IPS-18a (cell line): ENCODE measurements at regions not wholly inside any gene's neighbourhood (a gene's known extent, or its start where the extent isn't known, plus 50 kb on each side); places are given as distances from the start of the nearest gene placed in this dataset.
"Not testable (repeated sequence)": the region's sequence is repeated elsewhere in the genome, so short reads cannot be mapped to it uniquely, and the experiment has no call there.

Experiments
- H3K27ac ChIP-seq: one replicate; pipeline ENCODE4 v1.5.1; 2013; ENCODE audit warnings: low read length
- H3K27me3 ChIP-seq: one replicate; pipeline ENCODE4 v1.6.1; 2013; ENCODE audit warnings: mild to moderate bottlenecking, low read length; ENCODE audit not compliant: control insufficient read depth, insufficient read depth
- H3K36me3 ChIP-seq: one replicate; pipeline ENCODE4 v1.6.1; 2013; ENCODE audit warnings: low read depth, low read length; ENCODE audit not compliant: control insufficient read depth
- H3K4me1 ChIP-seq: one replicate; pipeline ENCODE4 v1.6.1; 2013; ENCODE audit warnings: low read depth, low read length; ENCODE audit not compliant: control insufficient read depth
- H3K4me3 ChIP-seq: one replicate; pipeline ENCODE4 v1.5.1; 2013; ENCODE audit warnings: low read length
- H3K9ac ChIP-seq: one replicate; pipeline ENCODE4 v1.6.1; 2013; ENCODE audit warnings: mild to moderate bottlenecking, low read length, moderate library complexity
- H3K9me3 ChIP-seq: one replicate; pipeline ENCODE4 v1.6.1; 2013; ENCODE audit warnings: low read depth, low read length; ENCODE audit not compliant: control insufficient read depth

GRCh38 chr1:65595724-65596123 lies 175.3 kb downstream of the LEPR start:
- no peaks in the 10 kb centered on the region for H3K27me3 ChIP-seq
- no peaks in the 10 kb centered on the region for H3K4me1 ChIP-seq
- H3K4me3 ChIP-seq = no peak overlapping the region
- no peaks in the 10 kb centered on the region for H3K36me3 ChIP-seq
- H3K9ac ChIP-seq = no peak overlapping the region
- H3K9me3 ChIP-seq = no peaks in the 10 kb centered on the region
- H3K27ac ChIP-seq = no peak overlapping the region

- no peaks in the 10 kb centered on the region for H3K9me3 ChIP-seq
- H3K4me3 ChIP-seq = no peak overlapping the region
- no peak overlapping the region for H3K27ac ChIP-seq
- H3K27me3 ChIP-seq = no peaks in the 10 kb centered on the region
- no peaks in the 10 kb centered on the region for H3K36me3 ChIP-seq
- H3K9ac ChIP-seq = no peak overlapping the region
- no peaks in the 10 kb centered on the region for H3K4me1 ChIP-seq
Measured at GRCh38 chr1:65596768-65597167, 176.3 kb downstream of the LEPR start.

- Histone ChIP-seq H3K4me3 (no peak overlapping the region), H3K27me3 (no peaks in the 10 kb centered on the region), H3K9me3 (no peaks in the 10 kb centered on the region), H3K4me1 (no peaks in the 10 kb centered on the region), H3K9ac (no peak overlapping the region), H3K36me3 (no peaks in the 10 kb centered on the region), H3K27ac (no peak overlapping the region)
Measured at GRCh38 chr1:65605621-65606020, 185.2 kb downstream of the LEPR start.

- Histone ChIP-seq H3K4me1 (no peaks in the 10 kb centered on the region), H3K4me3 (no peak overlapping the region), H3K9ac (no peak overlapping the region), H3K27ac (no peak overlapping the region), H3K27me3 (no peaks in the 10 kb centered on the region), H3K36me3 (no peaks in the 10 kb centered on the region), H3K9me3 (no peaks in the 10 kb centered on the region)
Measured at GRCh38 chr1:65606426-65606825, 186.0 kb downstream of the LEPR start.

GRCh38 chr1:65613884-65614283 lies 178.8 kb upstream of the PDE4B start:
- Histone ChIP-seq H3K27ac (no peak overlapping the region), H3K9ac (no peak overlapping the region), H3K36me3 (no peaks in the 10 kb centered on the region), H3K4me3 (no peak overlapping the region), H3K4me1 (no peaks in the 10 kb centered on the region), H3K27me3 (no peaks in the 10 kb centered on the region), H3K9me3 (no peaks in the 10 kb centered on the region)

- H3K9me3 ChIP-seq = no peaks in the 10 kb centered on the region
- H3K9ac ChIP-seq = no peak overlapping the region
- no peak overlapping the region for H3K4me3 ChIP-seq
- no peaks in the 10 kb centered on the region for H3K4me1 ChIP-seq
- H3K27me3 ChIP-seq = no peaks in the 10 kb centered on the region
- H3K27ac ChIP-seq = no peak overlapping the region
- H3K36me3 ChIP-seq = no peaks in the 10 kb centered on the region
Measured at GRCh38 chr1:65615859-65616258, 176.8 kb upstream of the PDE4B start.

GRCh38 chr1:65621721-65622120 lies 171.0 kb upstream of the PDE4B start:
- not testable (repeated sequence) for H3K27ac ChIP-seq, H3K36me3 ChIP-seq, H3K4me3 ChIP-seq, H3K27me3 ChIP-seq, H3K4me1 ChIP-seq, H3K9ac ChIP-seq, H3K9me3 ChIP-seq

GRCh38 chr1:65623895-65624294 lies 168.8 kb upstream of the PDE4B start:
- no peaks in the 10 kb centered on the region for H3K4me1 ChIP-seq

GRCh38 chr1:65625528-65625927 lies 167.2 kb upstream of the PDE4B start:
- H3K36me3 ChIP-seq = no peaks in the 10 kb centered on the region
- H3K27ac ChIP-seq = no peak overlapping the region
- H3K27me3 ChIP-seq = no peaks in the 10 kb centered on the region
- H3K4me3 ChIP-seq = no peak overlapping the region
- no peak overlapping the region for H3K9ac ChIP-seq
- H3K9me3 ChIP-seq = no peaks in the 10 kb centered on the region
- no peaks in the 10 kb centered on the region for H3K4me1 ChIP-seq

More at GRCh38 chr1:65623895-65624294, 168.8 kb upstream of the PDE4B start:
- Histone ChIP-seq H3K27me3 (no peaks in the 10 kb centered on the region), H3K36me3 (no peaks in the 10 kb centered on the region), H3K27ac (no peak overlapping the region), H3K4me3 (no peak overlapping the region), H3K9ac (no peak overlapping the region), H3K9me3 (no peaks in the 10 kb centered on the region)

- Histone ChIP-seq H3K27ac (no peak overlapping the region), H3K27me3 (no peaks in the 10 kb centered on the region), H3K9me3 (no peaks in the 10 kb centered on the region), H3K9ac (no peak overlapping the region), H3K4me3 (no peak overlapping the region), H3K4me1 (no peaks in the 10 kb centered on the region), H3K36me3 (no peaks in the 10 kb centered on the region)
Measured at GRCh38 chr1:65626003-65626402, 166.7 kb upstream of the PDE4B start.

- Histone ChIP-seq H3K4me1 (no peaks in the 10 kb centered on the region), H3K9ac (no peak overlapping the region), H3K27ac (no peak overlapping the region), H3K36me3 (no peaks in the 10 kb centered on the region), H3K9me3 (no peaks in the 10 kb centered on the region), H3K27me3 (no peaks in the 10 kb centered on the region), H3K4me3 (no peak overlapping the region)
Measured at GRCh38 chr1:65629788-65630187, 162.9 kb upstream of the PDE4B start.

GRCh38 chr1:65630855-65631254 lies 161.8 kb upstream of the PDE4B start:
- no peak overlapping the region for H3K9ac ChIP-seq
- H3K27ac ChIP-seq = no peak overlapping the region
- no peaks in the 10 kb centered on the region for H3K9me3 ChIP-seq
- no peaks in the 10 kb centered on the region for H3K27me3 ChIP-seq
- no peaks in the 10 kb centered on the region for H3K36me3 ChIP-seq
- no peaks in the 10 kb centered on the region for H3K4me1 ChIP-seq
- H3K4me3 ChIP-seq = no peak overlapping the region
